ENCODE measurements at regions not wholly inside any gene's neighbourhood (a gene's known extent, or its start where the extent isn't known, plus 50 kb on each side); places are given as distances from the start of the nearest gene placed in this dataset.
A peak's percentile ranks its signal among the peaks of the same experiment; 100 is the strongest.

- DNase-seq (ENCODE audit: low spot score), result no peak
Observed at GRCh38 chr1:244220410-244220809, 169.3 kb downstream of the ZBTB18 start.

- no peak for DNase-seq (ENCODE audit: low spot score)
Observed at GRCh38 chr1:244221991-244222390, 170.9 kb downstream of the ZBTB18 start.

- DNase-seq (ENCODE audit: low spot score), result no peak
Observed at GRCh38 chr1:244224487-244225430, 173.7 kb downstream of the ZBTB18 start.

- no peak for DNase-seq (ENCODE audit: low spot score)
Observed at GRCh38 chr1:244226435-244226834, 175.4 kb downstream of the ZBTB18 start.

GRCh38 chr1:244230470-244230869 lies 179.4 kb downstream of the ZBTB18 start:
- no peak for DNase-seq (ENCODE audit: low spot score)

- DNase-seq (ENCODE audit: low spot score), result no peak
Observed at GRCh38 chr1:244231193-244231571, 180.1 kb downstream of the ZBTB18 start.

- no peak for DNase-seq (ENCODE audit: low spot score)
Observed at GRCh38 chr1:244231572-244232315, 180.7 kb downstream of the ZBTB18 start.

- no peak for DNase-seq (ENCODE audit: low spot score)
Observed at GRCh38 chr1:244234009-244234643, 183.0 kb downstream of the ZBTB18 start.

- DNase-seq (ENCODE audit: low spot score), result no peak
Observed at GRCh38 chr1:244235157-244235556, 184.1 kb downstream of the ZBTB18 start.

- no peak for DNase-seq (ENCODE audit: low spot score)
Observed at GRCh38 chr1:244236101-244236500, 185.0 kb downstream of the ZBTB18 start.

- DNase-seq (ENCODE audit: low spot score), result no peak
Observed at GRCh38 chr1:244236721-244237120, 185.6 kb downstream of the ZBTB18 start.

- no peak for DNase-seq (ENCODE audit: low spot score)
Observed at GRCh38 chr1:244237445-244237844, 186.4 kb downstream of the ZBTB18 start.

GRCh38 chr1:244239261-244239770 lies 188.2 kb downstream of the ZBTB18 start:
- DNase-seq (ENCODE audit: low spot score), result peak; percentile 43

GRCh38 chr1:244241438-244241837 lies 190.4 kb downstream of the ZBTB18 start:
- no peak for DNase-seq (ENCODE audit: low spot score)

- DNase-seq (ENCODE audit: low spot score), result peak; percentile 17
Observed at GRCh38 chr1:244242446-244242845, 191.4 kb downstream of the ZBTB18 start.

- DNase-seq (ENCODE audit: low spot score), result no peak
Observed at GRCh38 chr1:244246334-244246733, 195.3 kb downstream of the ZBTB18 start.

GRCh38 chr1:244248426-244248825 lies 197.3 kb downstream of the ZBTB18 start:
- no peak for DNase-seq (ENCODE audit: low spot score)

- DNase-seq (ENCODE audit: low spot score), result no peak
Observed at GRCh38 chr1:244252211-244252610, 199.5 kb downstream of the ADSS2 start.

- peak; percentile 17 for DNase-seq (ENCODE audit: low spot score)
Observed at GRCh38 chr1:244254467-244254866, 197.2 kb downstream of the ADSS2 start.

GRCh38 chr1:244255426-244255965 lies 196.2 kb downstream of the ADSS2 start:
- no peak for DNase-seq (ENCODE audit: low spot score)

- no peak for DNase-seq (ENCODE audit: low spot score)
Observed at GRCh38 chr1:244256086-244256676, 195.5 kb downstream of the ADSS2 start.
